ENCODE measurements at regions not wholly inside any gene's neighbourhood (a gene's known extent, or its start where the extent isn't known, plus 50 kb on each side); places are given as distances from the start of the nearest gene placed in this dataset.

- peaks cover 14% of the 10 kb centered on the region for H3K4me1 Mint-ChIP-seq (ENCODE audit: unreplicated experiment)
- H3K27me3 Mint-ChIP-seq: no peaks in the 10 kb centered on the region
- H3K4me3 Mint-ChIP-seq: no peak overlapping the region
- no peaks in the 10 kb centered on the region for H3K9me3 Mint-ChIP-seq
- H3K27ac Mint-ChIP-seq: no peak overlapping the region
- H3K36me3 Mint-ChIP-seq: no peaks in the 10 kb centered on the region
- no peak for DNase-seq (ENCODE audit: extremely low spot score, unreplicated experiment)
- TF ChIP-seq CTCF (conservative IDR thresholded peaks at IDR 0.05): no peak
These were observed 342.2 kb upstream of the PKDCC start for GRCh38 chr2:41705634-41706033.

GRCh38 chr2:41706286-41706685, 341.5 kb upstream of the PKDCC start:
- Mint-ChIP-seq H3K27ac (no peak overlapping the region), H3K4me3 (no peak overlapping the region), H3K27me3 (no peaks in the 10 kb centered on the region), H3K36me3 (no peaks in the 10 kb centered on the region), H3K4me1 (ENCODE audit: unreplicated experiment) (peaks cover 14% of the 10 kb centered on the region), H3K9me3 (no peaks in the 10 kb centered on the region)
- TF ChIP-seq CTCF (conservative IDR thresholded peaks at IDR 0.05): no peak
- DNase-seq (ENCODE audit: extremely low spot score, unreplicated experiment): no peak

GRCh38 chr2:41707790-41708451, 339.9 kb upstream of the PKDCC start:
- no peak overlapping the region for H3K27ac Mint-ChIP-seq
- no peaks in the 10 kb centered on the region for H3K27me3 Mint-ChIP-seq
- no peak for TF ChIP-seq CTCF (conservative IDR thresholded peaks at IDR 0.05)
- H3K4me3 Mint-ChIP-seq: no peak overlapping the region
- DNase-seq (ENCODE audit: extremely low spot score, unreplicated experiment): no peak
- H3K4me1 Mint-ChIP-seq (ENCODE audit: unreplicated experiment): peaks cover 14% of the 10 kb centered on the region
- no peaks in the 10 kb centered on the region for H3K9me3 Mint-ChIP-seq
- H3K36me3 Mint-ChIP-seq: no peaks in the 10 kb centered on the region

GRCh38 chr2:41709702-41710599, 337.9 kb upstream of the PKDCC start:
- H3K36me3 Mint-ChIP-seq: no peaks in the 10 kb centered on the region
- no peak overlapping the region for H3K27ac Mint-ChIP-seq
- H3K9me3 Mint-ChIP-seq: no peaks in the 10 kb centered on the region
- TF ChIP-seq CTCF (conservative IDR thresholded peaks at IDR 0.05): no peak
- no peak for DNase-seq (ENCODE audit: extremely low spot score, unreplicated experiment)
- no peak overlapping the region for H3K4me3 Mint-ChIP-seq
- peaks cover 19% of the 10 kb centered on the region for H3K4me1 Mint-ChIP-seq (ENCODE audit: unreplicated experiment)
- no peaks in the 10 kb centered on the region for H3K27me3 Mint-ChIP-seq

- H3K4me3 Mint-ChIP-seq: no peak overlapping the region
- H3K9me3 Mint-ChIP-seq: no peaks in the 10 kb centered on the region
- H3K27me3 Mint-ChIP-seq: no peaks in the 10 kb centered on the region
- no peak for TF ChIP-seq CTCF (conservative IDR thresholded peaks at IDR 0.05)
- no peaks in the 10 kb centered on the region for H3K36me3 Mint-ChIP-seq
- H3K27ac Mint-ChIP-seq: no peak overlapping the region
- peaks cover 19% of the 10 kb centered on the region for H3K4me1 Mint-ChIP-seq (ENCODE audit: unreplicated experiment)
- DNase-seq (ENCODE audit: extremely low spot score, unreplicated experiment): no peak
These were observed 336.9 kb upstream of the PKDCC start for GRCh38 chr2:41710944-41711343.

Data from type B pancreatic cell (in vitro differentiated cells).